ENCODE measurements at regions not wholly inside any gene's neighbourhood (a gene's known extent, or its start where the extent isn't known, plus 50 kb on each side); places are given as distances from the start of the nearest gene placed in this dataset.

DNA sequence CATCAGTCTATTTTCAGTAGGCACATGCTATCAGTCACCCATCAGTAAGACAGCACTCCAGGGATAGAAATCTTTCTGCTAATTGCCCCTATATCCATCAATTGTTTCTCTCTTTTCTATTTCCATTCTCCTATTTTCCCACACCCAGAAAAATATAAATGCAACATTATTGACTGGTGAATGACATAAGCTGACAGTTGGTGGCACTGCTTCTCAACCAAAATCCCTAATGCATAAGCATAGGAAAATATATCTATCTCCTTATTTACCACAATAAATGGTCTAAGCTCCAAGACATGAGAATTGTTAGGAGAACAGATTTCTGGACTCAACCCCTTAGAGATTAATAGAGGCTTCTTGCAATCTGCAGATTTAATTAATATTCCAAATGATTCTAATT lies 64.0 kb upstream of the REG3A start:
- no peak for DNase-seq
- Histone ChIP-seq H3K36me3 (ENCODE audit: low read depth) (no peaks in the 10 kb centered on the region), H2AFZ (no peak overlapping the region), H3K27ac (no peak overlapping the region), H3K27me3 (ENCODE audit: insufficient read depth, low read depth) (peaks cover 3% of the 10 kb centered on the region; the same call in 1 of the 2 replicates), H3K4me1 (replicated peaks; ENCODE audit: insufficient read depth) (no peaks in the 10 kb centered on the region), H3F3A (ENCODE audit: insufficient read depth, low read depth) (no peaks in the 10 kb centered on the region), H3K4me3 (no peak overlapping the region), H3K9me3 (ENCODE audit: insufficient read depth, low read depth) (no peaks in the 10 kb centered on the region), H3K79me2 (ENCODE audit: low read depth) (no peaks in the 10 kb centered on the region), H4K20me1 (ENCODE audit: insufficient read depth) (no peaks in the 10 kb centered on the region), H3K4me2 (no peak overlapping the region), H3K9me2 (ENCODE audit: insufficient read depth) (no peaks in the 10 kb centered on the region)
- TF ChIP-seq, protein P1, sequence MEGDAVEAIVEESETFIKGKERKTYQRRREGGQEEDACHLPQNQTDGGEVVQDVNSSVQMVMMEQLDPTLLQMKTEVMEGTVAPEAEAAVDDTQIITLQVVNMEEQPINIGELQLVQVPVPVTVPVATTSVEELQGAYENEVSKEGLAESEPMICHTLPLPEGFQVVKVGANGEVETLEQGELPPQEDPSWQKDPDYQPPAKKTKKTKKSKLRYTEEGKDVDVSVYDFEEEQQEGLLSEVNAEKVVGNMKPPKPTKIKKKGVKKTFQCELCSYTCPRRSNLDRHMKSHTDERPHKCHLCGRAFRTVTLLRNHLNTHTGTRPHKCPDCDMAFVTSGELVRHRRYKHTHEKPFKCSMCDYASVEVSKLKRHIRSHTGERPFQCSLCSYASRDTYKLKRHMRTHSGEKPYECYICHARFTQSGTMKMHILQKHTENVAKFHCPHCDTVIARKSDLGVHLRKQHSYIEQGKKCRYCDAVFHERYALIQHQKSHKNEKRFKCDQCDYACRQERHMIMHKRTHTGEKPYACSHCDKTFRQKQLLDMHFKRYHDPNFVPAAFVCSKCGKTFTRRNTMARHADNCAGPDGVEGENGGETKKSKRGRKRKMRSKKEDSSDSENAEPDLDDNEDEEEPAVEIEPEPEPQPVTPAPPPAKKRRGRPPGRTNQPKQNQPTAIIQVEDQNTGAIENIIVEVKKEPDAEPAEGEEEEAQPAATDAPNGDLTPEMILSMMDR (conservative IDR thresholded peaks at IDR 0.05), result no peak
- intact Hi-C loops (cut with micrococcal nuclease; ENCODE audit: unreplicated experiment), result no loop called here
- ChIA-PET CTCF (interaction anchor here (0.6 kb wide), 1 partner anchor 14 kb away, joined by 10 read pairs; no protein-coding TSS in a partner anchor), POLR2A (ENCODE audit: unreplicated experiment) (no interaction called here)
- no TSS peak for BruUV-seq (replicated peaks)

DNA sequence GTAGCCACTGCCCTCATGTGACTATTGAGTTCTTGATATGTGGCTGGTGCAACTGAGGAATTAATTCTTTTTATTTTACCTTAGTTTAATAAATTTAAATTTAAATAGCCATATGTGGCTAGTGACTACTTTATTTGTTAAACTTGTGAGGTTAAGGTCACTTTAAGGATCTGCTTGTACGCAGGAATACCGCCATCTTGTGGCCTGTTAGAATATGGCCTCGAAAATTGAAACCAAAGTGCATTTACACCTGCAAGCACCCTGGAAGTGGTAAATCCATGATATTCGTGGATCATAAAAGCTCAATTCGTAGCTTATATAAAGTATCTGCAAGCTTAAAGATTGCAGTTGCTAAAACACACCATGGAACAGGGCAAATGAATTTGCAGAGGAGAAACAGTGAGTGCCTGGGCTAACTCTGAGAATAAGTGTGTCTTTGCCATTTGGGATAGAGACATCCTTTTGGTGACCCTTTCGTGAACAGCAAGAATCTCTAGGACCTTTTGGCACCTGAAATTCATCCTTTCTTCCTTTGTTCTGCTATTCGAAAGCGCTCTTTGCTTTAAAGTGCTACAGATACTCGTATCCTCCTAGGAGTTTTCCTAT lies 59.9 kb upstream of the REG3A start:
- Histone ChIP-seq H3K4me2 (no peak overlapping the region), H3K4me3 (no peak overlapping the region), H4K20me1 (ENCODE audit: insufficient read depth) (no peaks in the 10 kb centered on the region), H3K9me2 (ENCODE audit: insufficient read depth) (no peaks in the 10 kb centered on the region), H3K9me3 (ENCODE audit: insufficient read depth, low read depth) (no peaks in the 10 kb centered on the region), H3K27me3 (ENCODE audit: insufficient read depth, low read depth) (peaks cover 14% of the 10 kb centered on the region; the same call in 1 of the 2 replicates), H3K4me1 (replicated peaks; ENCODE audit: insufficient read depth) (no peaks in the 10 kb centered on the region), H3K27ac (no peak overlapping the region), H3K36me3 (ENCODE audit: low read depth) (no peaks in the 10 kb centered on the region), H3F3A (ENCODE audit: insufficient read depth, low read depth) (no peaks in the 10 kb centered on the region), H2AFZ (no peak overlapping the region), H3K79me2 (ENCODE audit: low read depth) (no peaks in the 10 kb centered on the region)
- intact Hi-C loops (cut with micrococcal nuclease; ENCODE audit: unreplicated experiment), result loop anchor here (2.0 kb wide), 1 partner anchor 179 kb away; no protein-coding TSS in a partner anchor
- ChIA-PET POLR2A (ENCODE audit: unreplicated experiment) (no interaction called here), CTCF (no interaction called here)
- no TSS peak for BruUV-seq (replicated peaks)
- no peak for TF ChIP-seq EZH2 (IDR thresholded peaks at IDR 0.05; ENCODE audit: low read depth)
- TF ChIP-seq, protein P1 (conservative IDR thresholded peaks at IDR 0.05), result peak; percentile 86
- DNase-seq, result peak; percentile 5 to 40

DNA sequence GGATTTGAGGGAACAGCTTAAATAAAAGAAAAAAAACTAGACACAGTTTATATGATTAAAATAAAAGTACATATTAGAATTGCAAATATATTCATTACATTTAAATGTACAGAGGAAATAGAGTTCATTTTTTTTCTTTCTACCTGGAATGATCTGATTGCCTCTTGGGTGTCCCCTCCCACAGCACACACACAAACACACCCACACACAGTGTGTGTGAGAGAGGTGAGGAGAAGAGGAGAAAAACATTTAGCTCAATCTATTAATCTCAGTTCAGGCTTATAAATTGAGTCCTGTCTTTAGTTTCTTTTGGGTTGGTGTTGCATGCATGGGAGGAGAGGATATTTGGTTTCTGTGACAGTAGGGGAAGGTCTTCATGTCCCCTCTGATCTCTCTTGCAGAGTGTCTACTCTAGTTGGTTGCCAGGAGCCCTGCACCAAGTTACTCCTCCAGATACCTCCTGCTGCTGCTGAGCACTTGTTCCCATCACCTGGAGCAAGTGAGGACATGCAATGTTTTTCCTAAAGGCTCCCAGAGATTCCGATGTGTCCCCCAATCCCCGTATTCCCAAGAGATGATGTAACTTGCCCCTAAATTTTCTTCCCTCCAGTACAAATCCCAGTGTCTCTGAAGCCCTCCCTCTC lies 50.8 kb upstream of the REG3A start:
- TF ChIP-seq, protein P1 (conservative IDR thresholded peaks at IDR 0.05), result no peak
- intact Hi-C loops (cut with micrococcal nuclease; ENCODE audit: unreplicated experiment), result no loop called here
- Histone ChIP-seq H3K79me2 (ENCODE audit: low read depth) (no peaks in the 10 kb centered on the region), H3K27me3 (ENCODE audit: insufficient read depth, low read depth) (peaks cover 5% of the 10 kb centered on the region), H3K4me1 (replicated peaks; ENCODE audit: insufficient read depth) (no peaks in the 10 kb centered on the region), H2AFZ (no peak overlapping the region), H4K20me1 (ENCODE audit: insufficient read depth) (no peaks in the 10 kb centered on the region), H3K36me3 (ENCODE audit: low read depth) (no peaks in the 10 kb centered on the region), H3K9me2 (ENCODE audit: insufficient read depth) (no peaks in the 10 kb centered on the region), H3F3A (ENCODE audit: insufficient read depth, low read depth) (no peaks in the 10 kb centered on the region), H3K4me3 (no peak overlapping the region), H3K9me3 (ENCODE audit: insufficient read depth, low read depth) (no peaks in the 10 kb centered on the region), H3K4me2 (no peak overlapping the region), H3K27ac (no peak overlapping the region)
- no TSS peak for BruUV-seq (replicated peaks)
- CTCF ChIA-PET, result no interaction called here
- no peak for DNase-seq
- POLR2A ChIA-PET (ENCODE audit: unreplicated experiment), result no interaction called here

Measured in PC-9 (cell line).